ENCODE measurements at regions not wholly inside any gene's neighbourhood (a gene's known extent, or its start where the extent isn't known, plus 50 kb on each side); places are given as distances from the start of the nearest gene placed in this dataset.

DNA sequence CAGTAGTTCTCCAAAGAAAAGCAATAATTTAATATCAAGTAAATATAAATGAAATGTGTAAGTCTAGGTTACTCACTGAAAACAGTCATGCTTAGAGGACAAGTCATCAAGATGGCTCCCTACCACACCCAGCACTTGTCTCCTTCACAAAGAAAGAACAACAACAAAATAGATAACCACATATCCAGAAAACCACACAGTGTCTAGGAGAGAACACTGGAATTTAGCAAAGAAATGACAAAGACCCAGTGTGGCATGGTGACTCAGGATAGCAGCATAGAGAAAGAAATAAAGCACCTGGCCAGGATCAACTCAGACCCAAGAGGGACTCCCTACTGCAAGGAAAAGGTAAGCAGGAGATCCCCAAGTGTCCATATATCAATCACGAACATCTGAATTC, 356.2 kb downstream of the TMEM161B start:
- DNase-seq (ENCODE audit: low spot score) = no peak
- no TSS peak for BruUV-seq (replicated peaks)
- Histone ChIP-seq H3K36me3 (ENCODE audit: insufficient read depth, low read length, poor library complexity, severe bottlenecking) (no peaks in the 10 kb centered on the region), H3K4me3 (ENCODE audit: low read depth, low read length, poor library complexity, severe bottlenecking) (no peak overlapping the region), H3K9me3 (ENCODE audit: low read depth, low read length, poor library complexity, severe bottlenecking) (no peaks in the 10 kb centered on the region), H3K27me3 (replicated peaks; ENCODE audit: insufficient read depth, low read depth, low read length, poor library complexity) (no peaks in the 10 kb centered on the region), H3K4me1 (ENCODE audit: insufficient read depth, low read length, poor library complexity, severe bottlenecking) (no peaks in the 10 kb centered on the region), H3K27ac (ENCODE audit: low read depth, low read length, poor library complexity, severe bottlenecking) (no peak overlapping the region)
- CTCF ChIA-PET = no interaction called here
- no peak for TF ChIP-seq EZH2 (IDR thresholded peaks at IDR 0.05; ENCODE audit: borderline replicate concordance, low read depth, low read length, poor library complexity, severe bottlenecking)
- TF ChIP-seq, protein P1, sequence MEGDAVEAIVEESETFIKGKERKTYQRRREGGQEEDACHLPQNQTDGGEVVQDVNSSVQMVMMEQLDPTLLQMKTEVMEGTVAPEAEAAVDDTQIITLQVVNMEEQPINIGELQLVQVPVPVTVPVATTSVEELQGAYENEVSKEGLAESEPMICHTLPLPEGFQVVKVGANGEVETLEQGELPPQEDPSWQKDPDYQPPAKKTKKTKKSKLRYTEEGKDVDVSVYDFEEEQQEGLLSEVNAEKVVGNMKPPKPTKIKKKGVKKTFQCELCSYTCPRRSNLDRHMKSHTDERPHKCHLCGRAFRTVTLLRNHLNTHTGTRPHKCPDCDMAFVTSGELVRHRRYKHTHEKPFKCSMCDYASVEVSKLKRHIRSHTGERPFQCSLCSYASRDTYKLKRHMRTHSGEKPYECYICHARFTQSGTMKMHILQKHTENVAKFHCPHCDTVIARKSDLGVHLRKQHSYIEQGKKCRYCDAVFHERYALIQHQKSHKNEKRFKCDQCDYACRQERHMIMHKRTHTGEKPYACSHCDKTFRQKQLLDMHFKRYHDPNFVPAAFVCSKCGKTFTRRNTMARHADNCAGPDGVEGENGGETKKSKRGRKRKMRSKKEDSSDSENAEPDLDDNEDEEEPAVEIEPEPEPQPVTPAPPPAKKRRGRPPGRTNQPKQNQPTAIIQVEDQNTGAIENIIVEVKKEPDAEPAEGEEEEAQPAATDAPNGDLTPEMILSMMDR (conservative IDR thresholded peaks at IDR 0.05; ENCODE audit: low read depth, low read length) = no peak
- intact Hi-C loops (cut with micrococcal nuclease; ENCODE audit: unreplicated experiment) = no loop called here
- POLR2A ChIA-PET (ENCODE audit: low non-redundant PET) = no interaction called here

DNA sequence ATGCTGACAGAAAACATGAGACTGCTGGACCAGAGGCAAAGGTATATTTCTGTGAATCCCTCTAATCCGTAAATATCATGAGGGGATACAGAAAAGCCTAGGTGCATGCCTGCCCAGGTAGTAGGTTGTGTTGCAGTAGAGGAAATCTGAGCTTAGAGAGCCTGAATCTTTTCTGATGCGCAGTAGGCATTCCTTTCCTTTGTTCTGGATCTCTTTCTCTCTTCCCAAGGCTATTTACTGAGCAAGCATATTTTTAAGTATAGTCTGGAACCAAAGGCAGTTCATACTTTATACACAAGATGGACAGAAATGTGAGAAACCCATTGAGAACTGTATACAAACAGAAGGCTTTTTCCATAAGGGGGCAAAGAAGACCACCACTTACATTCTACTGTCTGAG, 359.3 kb downstream of the TMEM161B start:
- H3K36me3 ChIP-seq (ENCODE audit: insufficient read depth, low read length, poor library complexity, severe bottlenecking) = no peaks in the 10 kb centered on the region
- intact Hi-C loops (cut with micrococcal nuclease; ENCODE audit: unreplicated experiment) = no loop called here
- H3K4me3 ChIP-seq (ENCODE audit: low read depth, low read length, poor library complexity, severe bottlenecking) = no peak overlapping the region
- ChIA-PET CTCF (no interaction called here), POLR2A (ENCODE audit: low non-redundant PET) (no interaction called here)
- no peaks in the 10 kb centered on the region for H3K4me1 ChIP-seq (ENCODE audit: insufficient read depth, low read length, poor library complexity, severe bottlenecking)
- no peaks in the 10 kb centered on the region for H3K9me3 ChIP-seq (ENCODE audit: low read depth, low read length, poor library complexity, severe bottlenecking)
- no peaks in the 10 kb centered on the region for H3K27me3 ChIP-seq (replicated peaks; ENCODE audit: insufficient read depth, low read depth, low read length, poor library complexity)
- TF ChIP-seq, protein P1 (conservative IDR thresholded peaks at IDR 0.05; ENCODE audit: low read depth, low read length) = no peak
- no peak for TF ChIP-seq EZH2 (IDR thresholded peaks at IDR 0.05; ENCODE audit: borderline replicate concordance, low read depth, low read length, poor library complexity, severe bottlenecking)
- BruUV-seq (replicated peaks) = no TSS peak
- no peak for DNase-seq (ENCODE audit: low spot score)
- H3K27ac ChIP-seq (ENCODE audit: low read depth, low read length, poor library complexity, severe bottlenecking) = no peak overlapping the region

DNA sequence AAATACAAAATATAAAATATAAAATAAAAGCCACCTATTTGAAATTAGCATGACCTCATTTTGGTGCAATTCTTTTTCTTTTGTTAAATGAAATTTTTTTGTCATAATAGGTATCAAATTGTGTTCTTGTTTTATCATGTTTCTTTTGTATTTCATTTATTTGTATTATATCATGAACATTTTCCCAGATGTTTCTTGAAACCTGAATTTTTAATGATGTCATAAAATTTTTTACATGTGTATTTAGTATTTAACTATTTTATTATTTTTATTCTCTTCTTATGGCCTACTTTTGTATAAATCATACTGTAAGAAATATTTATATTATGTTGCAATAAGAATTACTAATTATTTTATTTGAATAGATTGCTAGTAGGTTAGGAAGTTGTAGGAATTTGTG, 361.7 kb downstream of the TMEM161B start:
- ChIA-PET CTCF (no interaction called here), POLR2A (ENCODE audit: low non-redundant PET) (no interaction called here)
- Histone ChIP-seq H3K4me1 (ENCODE audit: insufficient read depth, low read length, poor library complexity, severe bottlenecking) (no peaks in the 10 kb centered on the region), H3K4me3 (ENCODE audit: low read depth, low read length, poor library complexity, severe bottlenecking) (no peak overlapping the region), H3K27ac (ENCODE audit: low read depth, low read length, poor library complexity, severe bottlenecking) (no peak overlapping the region), H3K9me3 (ENCODE audit: low read depth, low read length, poor library complexity, severe bottlenecking) (no peaks in the 10 kb centered on the region), H3K27me3 (replicated peaks; ENCODE audit: insufficient read depth, low read depth, low read length, poor library complexity) (no peaks in the 10 kb centered on the region), H3K36me3 (ENCODE audit: insufficient read depth, low read length, poor library complexity, severe bottlenecking) (no peaks in the 10 kb centered on the region)
- BruUV-seq (replicated peaks) = no TSS peak
- intact Hi-C loops (cut with micrococcal nuclease; ENCODE audit: unreplicated experiment) = no loop called here
- no peak for TF ChIP-seq EZH2 (IDR thresholded peaks at IDR 0.05; ENCODE audit: borderline replicate concordance, low read depth, low read length, poor library complexity, severe bottlenecking)
- TF ChIP-seq, protein P1 (conservative IDR thresholded peaks at IDR 0.05; ENCODE audit: low read depth, low read length) = no peak
- no peak for DNase-seq (ENCODE audit: low spot score)

Data from A673 (cell line).